Caco-2 (cell line): ENCODE measurements at regions not wholly inside any gene's neighbourhood (a gene's known extent, or its start where the extent isn't known, plus 50 kb on each side); places are given as distances from the start of the nearest gene placed in this dataset.
"Not testable (repeated sequence)": the region's sequence is repeated elsewhere in the genome, so short reads cannot be mapped to it uniquely, and the experiment has no call there.

Source experiments
- BruUV-seq: library from RNA; stranded (reverse); fragments of 400-500 nt; replicated peaks from 2 replicates; lab custom pipeline; 2021; lab: Mats Ljungman, UMichigan
- CTCF ChIA-PET: fragments of 300-600 bp; sonication (Branson Sonifier 250); formaldehyde crosslinking; loops from one replicate; lab custom pipeline; 2022; ENCODE audit warnings: antibody characterized with exemption; lab: Charles Lee
- POLR2A ChIA-PET: fragments of 300-600 bp; sonication (Branson Sonifier 250); formaldehyde crosslinking; loops from one replicate; lab custom pipeline; 2022; ENCODE audit warnings: antibody characterized with exemption; lab: Charles Lee
- DNase-seq, 2 experiments: peaks; one replicate each; pipeline versions ENCODE4 v3.0.0 to v3.0.0-alpha.2; 2020 to 2022
- H3K27me3 ChIP-seq: replicated peaks from 2 replicates; pipeline ENCODE4 v1.6.0; 2011; ENCODE audit warnings: low read length; ENCODE audit not compliant: control insufficient read depth, insufficient read depth
- H3K36me3 ChIP-seq: 2 replicates; pipeline ENCODE4 v1.5.1; 2011; ENCODE audit warnings: low read length; ENCODE audit not compliant: control insufficient read depth, insufficient read depth
- H3K4me1 ChIP-seq: fragments of 250-450 bp; sonication (Bioruptor Pico); 2 replicates; pipeline ENCODE4 v1.5.1; 2020; ENCODE audit warnings: mild to moderate bottlenecking
- H3K4me3 ChIP-seq: 2 replicates; pipeline ENCODE4 v1.5.1; 2011; ENCODE audit warnings: low read depth, mild to moderate bottlenecking, control low read depth, low read length
- H3K9me3 ChIP-seq: fragments of 250-450 bp; sonication (Bioruptor Pico); 2 replicates; pipeline ENCODE4 v1.5.1; 2020; ENCODE audit warnings: mild to moderate bottlenecking, moderate library complexity
- H3K27ac Mint-ChIP-seq: one replicate; pipeline ENCODE4 v1.8.0; 2022; ENCODE audit warnings: mixed read lengths; ENCODE audit not compliant: unreplicated experiment
- H3K27me3 Mint-ChIP-seq: one replicate; pipeline ENCODE4 v1.8.0; 2022; ENCODE audit warnings: mixed read lengths; ENCODE audit not compliant: insufficient read depth, unreplicated experiment
- H3K36me3 Mint-ChIP-seq: one replicate; pipeline ENCODE4 v1.8.0; 2022; ENCODE audit warnings: mild to moderate bottlenecking, mixed read lengths; ENCODE audit not compliant: insufficient read depth, unreplicated experiment
- H3K4me1 Mint-ChIP-seq: one replicate; pipeline ENCODE4 v1.8.0; 2022; ENCODE audit warnings: low read depth, mixed read lengths; ENCODE audit not compliant: unreplicated experiment
- H3K4me3 Mint-ChIP-seq: one replicate; pipeline ENCODE4 v1.8.0; 2022; ENCODE audit warnings: mild to moderate bottlenecking, moderate library complexity, mixed read lengths; ENCODE audit not compliant: unreplicated experiment
- H3K9me3 Mint-ChIP-seq: one replicate; pipeline ENCODE4 v1.8.0; 2022; ENCODE audit warnings: mixed read lengths; ENCODE audit not compliant: unreplicated experiment
- intact Hi-C: fragments of 100-400 bp; cut with micrococcal nuclease; formaldehyde crosslinking; loops from one replicate; pipeline ENCODE4 v1.10.0; 2022; ENCODE audit not compliant: unreplicated experiment
- TF ChIP-seq, protein P1 (sequence below), 2 experiments: fragments of 200-600 bp in 1 of 2; IDR thresholded peaks; 1 replicate in 1 of 2; 2 replicates in 1 of 2; pipeline versions ENCODE4 v1.5.1 to v1.8.0; 2011 to 2022; ENCODE audit warnings: antibody characterized with exemption in 1 of 2, control low read depth in 1 of 2, inconsistent platforms in 1 of 2, low read depth in 1 of 2, low read length in 1 of 2, mild to moderate bottlenecking in 1 of 2, moderate library complexity in 1 of 2; ENCODE audit not compliant: insufficient read depth in 1 of 2, severe bottlenecking in 1 of 2, unreplicated experiment in 1 of 2

DNA sequence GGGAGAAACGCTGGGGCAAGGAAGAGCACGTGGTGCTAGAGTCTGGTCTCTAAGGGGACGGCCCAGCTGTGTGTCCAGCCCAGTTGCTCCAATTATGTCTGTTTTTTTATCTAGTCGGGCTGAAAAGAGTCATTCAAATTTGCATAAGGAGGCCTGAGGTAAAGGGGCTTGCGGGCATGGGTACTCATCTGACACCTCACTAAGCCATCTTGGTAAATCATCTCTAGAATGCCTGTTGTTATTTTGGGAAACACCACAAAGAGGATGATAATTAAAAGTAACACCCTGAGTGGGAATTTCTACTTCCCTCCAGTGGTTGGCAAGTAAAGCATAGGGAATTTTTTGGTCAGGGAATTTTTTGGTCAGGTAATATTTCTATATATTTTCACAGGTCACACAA lies 196.1 kb upstream of the ALG10B start:
- peaks cover 7% of the 10 kb centered on the region for H3K4me1 Mint-ChIP-seq
- Histone ChIP-seq H3K36me3 (no peaks in the 10 kb centered on the region), H3K4me3 (no peak overlapping the region), H3K9me3 (peaks cover 18% of the 10 kb centered on the region; the same call in 1 of the 2 replicates), H3K4me1 (peaks cover 15% of the 10 kb centered on the region), H3K27me3 (no peaks in the 10 kb centered on the region)
- no peaks in the 10 kb centered on the region for H3K36me3 Mint-ChIP-seq
- ChIA-PET POLR2A (no interaction called here), CTCF (no interaction called here)
- no peaks in the 10 kb centered on the region for H3K27me3 Mint-ChIP-seq
- peaks cover 39% of the 10 kb centered on the region for H3K9me3 Mint-ChIP-seq
- H3K27ac Mint-ChIP-seq = no peak overlapping the region
- DNase-seq = no peak
- TF ChIP-seq, protein P1, sequence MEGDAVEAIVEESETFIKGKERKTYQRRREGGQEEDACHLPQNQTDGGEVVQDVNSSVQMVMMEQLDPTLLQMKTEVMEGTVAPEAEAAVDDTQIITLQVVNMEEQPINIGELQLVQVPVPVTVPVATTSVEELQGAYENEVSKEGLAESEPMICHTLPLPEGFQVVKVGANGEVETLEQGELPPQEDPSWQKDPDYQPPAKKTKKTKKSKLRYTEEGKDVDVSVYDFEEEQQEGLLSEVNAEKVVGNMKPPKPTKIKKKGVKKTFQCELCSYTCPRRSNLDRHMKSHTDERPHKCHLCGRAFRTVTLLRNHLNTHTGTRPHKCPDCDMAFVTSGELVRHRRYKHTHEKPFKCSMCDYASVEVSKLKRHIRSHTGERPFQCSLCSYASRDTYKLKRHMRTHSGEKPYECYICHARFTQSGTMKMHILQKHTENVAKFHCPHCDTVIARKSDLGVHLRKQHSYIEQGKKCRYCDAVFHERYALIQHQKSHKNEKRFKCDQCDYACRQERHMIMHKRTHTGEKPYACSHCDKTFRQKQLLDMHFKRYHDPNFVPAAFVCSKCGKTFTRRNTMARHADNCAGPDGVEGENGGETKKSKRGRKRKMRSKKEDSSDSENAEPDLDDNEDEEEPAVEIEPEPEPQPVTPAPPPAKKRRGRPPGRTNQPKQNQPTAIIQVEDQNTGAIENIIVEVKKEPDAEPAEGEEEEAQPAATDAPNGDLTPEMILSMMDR (IDR thresholded peaks at IDR 0.05; ENCODE audit: insufficient read depth in 1 of 2, low read depth in 1 of 2, low read length in 1 of 2, severe bottlenecking in 1 of 2, unreplicated experiment in 1 of 2) = no peak
- no peak overlapping the region for H3K4me3 Mint-ChIP-seq
- no TSS peak for BruUV-seq
- intact Hi-C loops = no loop called here

DNA sequence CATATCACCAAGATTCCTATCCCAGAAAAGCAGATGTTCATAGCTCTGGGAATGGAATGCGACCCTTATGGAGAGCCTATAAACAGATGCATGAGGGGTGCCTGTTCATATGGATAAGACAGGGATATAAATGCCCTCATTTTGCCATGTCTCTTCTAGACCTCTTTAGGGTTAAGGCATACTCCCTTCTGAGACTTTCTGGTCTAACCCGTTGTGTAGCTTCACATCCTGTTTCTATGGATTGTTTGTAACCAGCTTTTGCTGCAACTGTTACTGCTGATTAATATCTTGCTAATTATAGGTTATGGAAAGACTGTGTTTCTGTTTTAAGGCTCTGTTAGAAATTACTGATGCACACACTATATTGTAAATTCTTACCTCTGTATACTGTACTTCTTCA lies 193.5 kb upstream of the ALG10B start:
- POLR2A ChIA-PET, H3K36me3 Mint-ChIP-seq, H3K27ac Mint-ChIP-seq, DNase-seq, intact Hi-C loops, H3K27me3 ChIP-seq, BruUV-seq, H3K4me1 Mint-ChIP-seq, H3K4me3 Mint-ChIP-seq, H3K27me3 Mint-ChIP-seq, CTCF ChIA-PET, H3K36me3 ChIP-seq, H3K4me3 ChIP-seq: not testable (repeated sequence)
- H3K4me1 ChIP-seq = peaks cover 16% of the 10 kb centered on the region
- H3K9me3 ChIP-seq = peaks cover 18% of the 10 kb centered on the region; the same call in 1 of the 2 replicates
- peaks cover 48% of the 10 kb centered on the region for H3K9me3 Mint-ChIP-seq

DNA sequence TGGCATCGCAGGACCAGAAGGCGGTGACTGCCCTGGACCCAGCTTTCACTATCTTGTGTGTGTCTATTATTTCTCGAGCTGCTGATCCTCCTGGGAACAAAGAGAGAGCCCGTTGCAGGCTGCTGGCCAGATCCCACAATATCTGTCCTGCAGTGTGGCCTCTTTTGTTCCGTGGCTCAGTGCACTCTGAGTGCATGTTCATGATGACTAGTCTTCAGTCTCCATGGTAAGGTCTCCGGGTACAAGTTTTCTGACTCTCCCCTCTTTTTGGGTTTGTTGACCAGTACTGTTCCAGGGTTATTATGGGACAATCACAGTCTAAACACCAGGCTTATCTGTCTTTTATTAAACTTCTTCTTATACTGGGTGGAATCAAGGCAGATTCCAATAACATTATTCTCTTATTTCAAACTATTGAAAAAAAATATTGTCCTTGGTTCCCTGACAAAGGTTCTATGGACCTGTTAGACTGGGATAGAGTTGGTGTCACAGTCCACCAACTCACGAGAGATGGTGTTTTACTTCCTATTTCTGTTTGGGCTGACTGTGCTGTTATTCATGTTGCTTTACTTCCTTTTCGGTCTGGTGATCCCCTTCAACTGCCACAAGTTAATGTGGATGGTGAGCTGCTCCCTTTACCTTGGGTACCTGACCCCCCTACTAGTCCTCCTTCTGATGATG lies 192.9 kb upstream of the ALG10B start:
- BruUV-seq = no TSS peak
- TF ChIP-seq, protein P1 (IDR thresholded peaks at IDR 0.05; ENCODE audit: insufficient read depth in 1 of 2, low read depth in 1 of 2, low read length in 1 of 2, severe bottlenecking in 1 of 2, unreplicated experiment in 1 of 2) = no peak
- H3K27me3 ChIP-seq = no peaks in the 10 kb centered on the region
- Mint-ChIP-seq H3K27ac (peak overlapping the region; percentile 80), H3K27me3 (no peaks in the 10 kb centered on the region), H3K9me3 (peaks cover 41% of the 10 kb centered on the region), H3K36me3 (no peaks in the 10 kb centered on the region), H3K4me3 (peak overlapping the region; percentile 35), H3K4me1 (peaks cover 7% of the 10 kb centered on the region)
- intact Hi-C loops = no loop called here
- peaks cover 18% of the 10 kb centered on the region; the same call in 1 of the 2 replicates for H3K9me3 ChIP-seq
- ChIA-PET POLR2A (no interaction called here), CTCF (no interaction called here)
- H3K36me3 ChIP-seq = no peaks in the 10 kb centered on the region
- no peak for DNase-seq
- no peak overlapping the region for H3K4me3 ChIP-seq
- H3K4me1 ChIP-seq = peaks cover 16% of the 10 kb centered on the region
